ENCODE measurements at regions not wholly inside any gene's neighbourhood (a gene's known extent, or its start where the extent isn't known, plus 50 kb on each side); places are given as distances from the start of the nearest gene placed in this dataset.

DNA sequence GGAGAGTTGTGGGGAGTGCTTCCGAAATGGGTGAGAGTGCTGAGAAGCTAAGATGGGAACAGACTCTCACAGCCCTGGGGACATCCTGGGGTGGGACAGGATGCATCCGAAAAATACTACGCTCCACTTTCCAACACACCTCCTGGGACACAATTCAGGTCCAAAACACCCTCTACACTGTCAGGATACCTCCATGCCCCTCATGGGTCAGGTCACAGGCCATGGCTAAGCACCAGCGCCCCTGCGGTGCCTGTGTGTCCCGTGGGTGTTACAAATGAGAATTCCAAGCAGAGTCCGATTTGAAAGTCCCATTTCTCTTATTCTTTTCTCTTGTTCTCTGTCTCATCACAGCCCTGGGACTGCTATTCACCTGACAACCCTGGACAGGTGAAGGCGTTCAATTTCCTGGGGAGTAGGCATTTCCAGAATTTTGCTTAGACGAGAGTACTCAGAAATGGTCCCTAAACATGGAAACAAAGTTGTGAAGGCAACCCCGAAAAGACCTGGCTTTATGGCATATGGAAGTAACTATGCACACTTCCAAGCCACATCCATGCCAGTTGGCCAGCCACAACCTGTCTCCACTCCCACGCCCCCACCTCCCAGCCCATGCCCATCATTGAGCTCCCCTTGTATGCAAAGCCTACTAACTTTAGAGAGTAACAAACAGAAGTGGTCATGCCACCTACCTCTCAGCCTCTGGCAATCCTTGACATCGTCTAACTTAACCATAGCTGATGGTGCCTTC, 87.9 kb upstream of the ZNF507 start:
- DNase-seq = no peak

DNA sequence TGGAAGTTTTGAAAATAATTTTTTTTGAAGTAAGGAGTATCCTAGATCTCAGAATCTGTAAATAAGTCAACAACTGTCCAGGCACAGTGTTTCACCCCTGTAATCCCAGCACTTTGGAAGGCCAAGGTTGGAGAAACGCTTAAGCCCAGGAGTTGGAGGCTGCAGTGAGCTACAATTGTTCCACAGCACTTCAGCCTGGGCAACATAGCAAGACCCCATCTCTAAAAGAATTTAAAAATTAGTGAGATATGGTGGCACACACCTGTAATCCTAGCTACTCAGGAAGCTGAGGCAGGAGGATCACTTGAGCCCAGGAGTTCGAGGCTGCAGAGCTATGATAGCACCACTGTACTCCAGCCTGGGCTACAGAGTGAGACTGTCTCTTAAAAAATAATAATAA, 87.2 kb upstream of the ZNF507 start:
- no peak for DNase-seq

DNA sequence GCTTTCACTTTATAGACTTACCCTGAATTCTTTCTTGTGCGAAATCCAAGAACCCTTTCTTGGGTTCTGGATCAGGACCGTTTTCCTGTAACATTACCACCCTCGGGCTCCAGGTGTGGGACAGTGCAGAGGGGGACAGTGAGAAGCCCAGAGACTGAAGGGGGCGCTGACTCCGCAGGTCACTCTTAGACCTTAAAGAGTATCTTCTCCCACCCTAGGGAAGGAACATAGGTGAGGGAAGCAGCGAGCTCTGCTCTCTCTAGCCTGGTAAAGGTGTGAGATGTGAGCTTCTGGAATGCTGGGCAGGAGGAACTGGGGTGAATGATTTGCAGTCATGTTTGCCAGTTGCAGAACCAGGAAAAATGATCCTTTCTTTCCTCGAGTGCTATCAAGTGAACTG, 80.8 kb upstream of the ZNF507 start:
- DNase-seq = no peak

DNA sequence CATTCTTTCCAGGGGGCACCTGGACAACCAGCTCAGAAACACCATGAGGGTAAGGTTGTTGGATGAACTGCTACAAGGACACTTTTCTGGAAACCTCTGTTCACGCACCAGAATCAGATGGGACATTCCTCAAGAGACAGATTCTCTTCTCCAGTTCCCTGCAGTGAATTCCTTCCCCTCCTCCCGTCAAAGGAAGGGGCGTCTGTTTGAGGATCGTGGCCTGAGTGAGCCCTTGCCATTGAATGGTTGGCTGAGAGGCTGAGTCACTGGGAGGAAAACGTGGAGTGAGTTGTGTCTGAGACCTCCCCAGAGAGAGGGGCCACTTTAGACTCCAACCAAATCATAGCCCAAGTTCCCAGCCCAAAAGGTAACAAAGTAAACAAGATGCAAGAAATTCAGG, 79.4 kb upstream of the ZNF507 start:
- no peak for DNase-seq

DNA sequence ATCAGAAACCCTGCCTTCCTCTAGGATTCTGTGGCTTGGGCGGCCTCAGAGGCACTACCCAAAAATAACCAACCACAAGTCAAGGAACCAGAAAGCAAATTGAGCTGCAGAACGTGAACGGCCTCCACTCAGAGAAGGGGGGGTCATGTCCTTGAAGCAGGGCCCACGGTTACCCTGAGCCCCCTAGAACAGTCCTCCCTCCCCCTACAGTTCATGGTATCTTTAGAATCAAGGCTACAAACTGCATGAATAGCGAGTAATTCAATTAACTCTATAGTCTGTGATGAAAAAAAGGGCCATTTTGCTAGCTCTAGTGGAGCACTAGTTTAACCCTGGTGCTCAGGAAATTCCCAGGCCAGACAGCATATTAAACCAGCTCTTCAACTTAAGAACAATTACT, 79.0 kb upstream of the ZNF507 start:
- no peak for DNase-seq

DNA sequence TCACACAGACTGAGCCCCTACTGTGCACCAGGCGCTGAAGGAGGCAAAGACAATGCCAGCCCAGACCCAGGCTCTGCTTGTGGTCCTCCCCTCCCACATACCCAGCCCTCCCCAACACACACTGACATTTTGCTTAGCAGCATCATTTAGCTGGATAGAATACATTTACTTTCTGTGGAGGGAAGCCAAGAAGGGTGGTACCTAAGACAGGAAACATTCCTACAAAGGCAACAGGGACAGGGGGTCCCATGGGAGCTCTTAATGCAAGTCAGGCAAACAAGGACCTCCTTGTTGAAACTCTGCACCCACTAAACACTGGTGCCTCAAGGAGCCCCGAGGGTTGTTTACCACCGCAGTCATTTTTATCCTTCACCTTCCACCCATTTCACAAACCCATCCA, 77.0 kb upstream of the ZNF507 start:
- no peak for DNase-seq

DNA sequence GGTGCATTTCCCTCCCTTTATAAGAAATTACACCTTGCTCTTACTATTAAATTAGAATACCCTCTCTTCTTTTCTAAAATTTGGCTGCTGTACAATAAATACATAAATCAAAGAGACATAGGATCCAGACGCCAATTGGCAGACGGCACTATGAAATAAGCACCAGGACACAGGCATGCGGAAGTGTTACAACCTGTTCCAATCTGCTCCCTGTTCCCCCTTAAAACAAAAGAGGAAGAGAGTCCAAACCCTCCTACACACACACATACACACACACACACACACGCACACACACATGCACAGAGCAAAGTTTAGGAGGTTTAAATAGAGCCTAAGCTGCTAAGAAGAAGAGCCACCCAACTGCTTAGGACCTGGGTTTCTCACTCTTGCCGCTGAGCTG, 75.6 kb upstream of the ZNF507 start:
- no peak for DNase-seq

DNA sequence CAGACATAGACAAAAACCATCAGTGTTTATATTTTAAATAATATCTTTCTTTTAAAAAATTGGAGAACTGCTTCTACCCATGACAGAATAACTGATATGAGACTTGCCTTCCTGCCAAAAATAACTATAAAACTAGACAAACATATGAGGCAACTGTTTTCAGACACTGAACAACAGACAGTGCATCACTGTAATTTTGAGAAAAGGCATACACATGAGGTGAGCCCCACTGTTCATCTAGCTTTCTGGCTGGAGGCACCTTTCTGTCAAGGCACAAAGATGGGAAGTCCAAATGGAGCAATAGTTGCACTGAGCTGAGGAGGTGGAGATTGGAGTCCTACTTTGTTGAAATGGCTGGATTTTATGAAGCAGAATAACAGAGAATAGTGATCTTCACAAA, 71.9 kb upstream of the ZNF507 start:
- DNase-seq = no peak

DNA sequence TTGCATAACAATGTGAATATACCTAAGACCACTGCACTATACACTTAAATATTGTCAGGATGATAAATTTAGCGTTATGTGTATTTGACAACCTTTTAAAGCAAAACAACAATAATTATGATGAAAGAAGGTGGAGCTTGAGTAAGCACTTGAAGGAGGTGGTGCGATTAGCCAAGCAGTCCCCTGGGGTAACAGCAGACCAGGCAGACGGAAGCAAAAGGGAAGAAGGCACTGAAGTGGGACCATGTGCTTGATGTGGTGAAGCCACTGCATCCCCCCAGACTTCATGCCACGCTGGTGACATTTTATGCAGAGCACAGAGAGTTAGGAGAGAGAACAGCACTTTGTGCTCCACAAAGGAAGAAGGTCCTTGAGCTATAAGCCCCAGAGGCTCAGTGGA, 58.3 kb upstream of the ZNF507 start:
- DNase-seq = no peak

DNA sequence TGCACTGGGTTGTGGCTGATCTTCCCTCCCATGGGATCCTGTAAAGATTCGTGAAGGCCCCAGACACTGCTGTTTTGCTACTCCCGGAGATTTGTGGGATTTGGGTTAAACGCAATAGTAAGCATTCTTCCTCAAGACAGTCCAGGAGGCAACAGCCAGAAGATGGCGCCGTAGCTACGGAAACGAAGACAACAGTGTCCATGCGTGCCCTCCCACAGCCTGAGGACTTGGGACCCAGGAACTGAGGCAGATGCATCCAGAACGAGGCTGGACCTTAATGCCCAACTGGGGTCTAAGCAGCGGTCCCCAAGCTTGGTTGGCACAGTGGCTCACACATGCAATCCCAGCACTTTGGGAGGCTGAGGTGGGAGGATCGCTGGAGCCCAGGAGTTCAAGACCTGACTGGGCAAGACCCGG, 57.6 kb upstream of the ZNF507 start:
- DNase-seq = peak; percentile 56

DNA sequence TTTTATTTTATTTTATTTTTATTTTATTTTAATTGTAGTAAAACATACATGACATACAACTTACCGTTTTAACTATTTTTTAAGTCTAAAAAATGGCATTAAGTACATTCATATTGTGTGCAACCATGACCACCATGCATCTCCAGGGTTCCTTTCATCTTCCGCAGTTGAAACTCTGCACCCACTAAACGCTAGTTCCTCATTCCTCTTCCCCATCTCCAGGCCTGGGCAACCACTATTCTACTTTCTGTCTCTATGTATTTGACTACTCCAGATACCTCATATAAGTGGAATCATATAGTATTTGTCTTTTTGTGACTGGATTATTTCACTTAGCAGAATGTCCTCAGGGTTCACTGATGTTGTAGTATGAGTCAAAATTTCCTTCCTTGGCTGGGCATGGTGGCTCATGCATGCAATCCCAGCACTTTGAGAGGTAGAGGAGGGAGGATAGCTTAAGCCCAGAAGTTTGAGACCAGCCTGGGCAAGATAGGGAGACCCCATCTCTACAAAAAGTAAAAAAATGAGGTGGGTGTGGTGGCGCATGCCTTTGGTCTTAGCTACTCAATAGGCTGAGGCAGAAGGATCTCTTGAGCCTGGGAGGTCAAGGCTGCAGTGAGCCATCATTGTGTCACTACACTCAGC, 55.7 kb upstream of the ZNF507 start:
- no peak for DNase-seq

DNA sequence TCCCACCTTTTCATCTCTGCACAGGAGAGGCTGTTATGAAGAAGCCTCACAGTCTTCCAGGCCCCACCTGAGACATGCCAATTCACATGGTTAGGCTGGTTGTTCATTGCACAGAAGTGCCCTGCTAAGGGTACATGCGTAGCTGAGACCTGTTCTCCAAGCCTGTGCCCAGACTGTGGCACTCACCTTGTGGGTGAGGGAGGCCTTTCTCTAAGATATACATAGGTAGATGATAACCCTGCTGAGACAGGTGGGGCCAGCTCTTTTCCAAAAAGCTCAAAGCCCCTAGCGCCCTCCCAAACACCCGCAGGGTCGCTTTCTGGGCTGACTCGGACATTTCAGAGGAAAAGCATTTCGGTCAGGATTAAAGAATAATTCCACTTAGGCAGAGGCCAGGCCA, 53.5 kb upstream of the ZNF507 start:
- DNase-seq = no peak

DNA sequence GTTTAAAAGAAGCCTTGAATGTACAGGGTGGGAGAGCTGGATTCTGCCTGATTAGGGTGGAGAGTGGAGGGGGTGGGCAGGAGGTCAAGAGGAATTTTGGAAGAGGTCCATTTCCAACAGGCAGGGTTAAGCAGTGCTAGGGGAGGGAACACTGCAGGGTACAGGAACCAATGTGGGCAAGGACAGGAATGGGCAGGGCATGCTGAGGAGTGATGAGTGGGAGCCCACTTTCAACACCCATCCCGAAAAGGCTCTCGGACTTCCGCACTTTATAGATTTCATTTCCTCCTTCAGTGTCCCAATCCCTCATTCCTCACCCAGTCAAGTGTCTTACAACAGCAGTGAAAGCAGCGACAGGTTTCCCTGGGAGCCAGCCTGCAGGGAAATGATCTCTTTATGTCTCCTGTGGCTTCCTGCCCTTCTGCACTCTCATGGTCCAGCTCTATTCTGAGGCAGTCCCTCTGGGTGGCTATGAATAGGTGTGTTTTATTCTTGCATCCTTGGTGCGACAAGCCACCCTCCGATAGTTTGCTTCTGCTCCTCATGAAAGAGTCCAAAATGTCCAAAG, 50.5 kb upstream of the ZNF507 start:
- no peak for DNase-seq

Data from left hindlimb (tissue), 1 donor.